ENCODE measurements at regions not wholly inside any gene's neighbourhood (a gene's known extent, or its start where the extent isn't known, plus 50 kb on each side); places are given as distances from the start of the nearest gene placed in this dataset.

DNA sequence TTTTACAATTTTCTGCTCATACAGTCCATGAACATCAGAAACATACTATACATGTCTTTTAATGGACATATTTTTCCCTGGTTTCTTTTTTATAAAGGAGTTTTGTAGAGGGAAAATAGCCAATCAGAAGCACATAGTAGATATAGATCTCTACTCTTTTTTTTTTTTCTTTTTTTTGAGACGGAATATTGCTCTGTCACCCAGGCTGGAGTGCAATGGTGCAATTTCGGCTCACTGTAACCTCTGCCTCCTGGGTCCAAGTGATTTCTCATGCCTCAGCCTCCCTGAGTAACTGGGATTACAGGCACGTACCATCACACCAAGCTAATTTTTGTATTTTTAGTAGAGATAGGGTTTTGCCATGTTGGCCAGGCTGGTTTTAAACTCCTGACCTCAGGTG, 83.2 kb upstream of the MGAT5 start:
- H3K4me3 Mint-ChIP-seq: no peak overlapping the region
- H3K27ac Mint-ChIP-seq: peak overlapping the region; percentile 25; the same call in 1 of the 2 replicates
- peaks cover 5% of the 10 kb centered on the region; the same call in 1 of the 2 replicates for H3K36me3 Mint-ChIP-seq (ENCODE audit: low read depth)
- peaks cover 3% of the 10 kb centered on the region; the same call in 1 of the 2 replicates for H3K27me3 Mint-ChIP-seq (ENCODE audit: insufficient read depth)
- DNase-seq: no peak
- TF ChIP-seq, protein P1, sequence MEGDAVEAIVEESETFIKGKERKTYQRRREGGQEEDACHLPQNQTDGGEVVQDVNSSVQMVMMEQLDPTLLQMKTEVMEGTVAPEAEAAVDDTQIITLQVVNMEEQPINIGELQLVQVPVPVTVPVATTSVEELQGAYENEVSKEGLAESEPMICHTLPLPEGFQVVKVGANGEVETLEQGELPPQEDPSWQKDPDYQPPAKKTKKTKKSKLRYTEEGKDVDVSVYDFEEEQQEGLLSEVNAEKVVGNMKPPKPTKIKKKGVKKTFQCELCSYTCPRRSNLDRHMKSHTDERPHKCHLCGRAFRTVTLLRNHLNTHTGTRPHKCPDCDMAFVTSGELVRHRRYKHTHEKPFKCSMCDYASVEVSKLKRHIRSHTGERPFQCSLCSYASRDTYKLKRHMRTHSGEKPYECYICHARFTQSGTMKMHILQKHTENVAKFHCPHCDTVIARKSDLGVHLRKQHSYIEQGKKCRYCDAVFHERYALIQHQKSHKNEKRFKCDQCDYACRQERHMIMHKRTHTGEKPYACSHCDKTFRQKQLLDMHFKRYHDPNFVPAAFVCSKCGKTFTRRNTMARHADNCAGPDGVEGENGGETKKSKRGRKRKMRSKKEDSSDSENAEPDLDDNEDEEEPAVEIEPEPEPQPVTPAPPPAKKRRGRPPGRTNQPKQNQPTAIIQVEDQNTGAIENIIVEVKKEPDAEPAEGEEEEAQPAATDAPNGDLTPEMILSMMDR (IDR thresholded peaks at IDR 0.05): no peak
- H3K9me3 Mint-ChIP-seq: no peaks in the 10 kb centered on the region
- peaks cover 45% of the 10 kb centered on the region for H3K4me1 Mint-ChIP-seq (ENCODE audit: low read depth)

GRCh38 chr2:134173338-134174016, 80.4 kb upstream of the MGAT5 start:
- TF ChIP-seq, protein P1 (IDR thresholded peaks at IDR 0.05): no peak
- no peaks in the 10 kb centered on the region for H3K9me3 Mint-ChIP-seq
- no peak for DNase-seq
- H3K4me3 Mint-ChIP-seq: no peak overlapping the region
- H3K27me3 Mint-ChIP-seq (ENCODE audit: insufficient read depth): peaks cover 3% of the 10 kb centered on the region; the same call in 1 of the 2 replicates
- H3K4me1 Mint-ChIP-seq (ENCODE audit: low read depth): peaks cover 52% of the 10 kb centered on the region
- H3K27ac Mint-ChIP-seq: no peak overlapping the region
- H3K36me3 Mint-ChIP-seq (ENCODE audit: low read depth): peaks cover 5% of the 10 kb centered on the region; the same call in 1 of the 2 replicates

DNA sequence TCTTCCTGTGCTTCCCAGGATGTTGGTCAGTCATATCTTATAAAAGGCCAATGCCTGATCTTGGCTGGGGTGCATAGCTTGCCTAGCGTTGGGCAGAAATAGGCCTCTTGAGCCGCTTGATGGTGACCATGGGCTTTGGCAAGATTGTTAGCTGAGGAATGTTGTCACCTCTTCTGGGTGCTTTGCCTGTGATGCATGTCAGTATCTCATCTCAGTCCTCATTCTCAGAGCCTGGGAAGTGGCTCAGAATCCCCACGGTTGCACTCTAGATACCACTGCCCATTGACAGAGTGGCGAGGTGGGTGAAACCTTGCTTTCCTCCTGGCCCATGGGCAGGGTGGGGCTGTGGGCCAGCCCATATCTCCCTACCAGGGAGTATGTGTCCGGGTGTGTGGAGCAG, 79.2 kb upstream of the MGAT5 start:
- peaks cover 50% of the 10 kb centered on the region for H3K4me1 Mint-ChIP-seq (ENCODE audit: low read depth)
- no peaks in the 10 kb centered on the region for H3K9me3 Mint-ChIP-seq
- peaks cover 3% of the 10 kb centered on the region; the same call in 1 of the 2 replicates for H3K27me3 Mint-ChIP-seq (ENCODE audit: insufficient read depth)
- TF ChIP-seq, protein P1 (IDR thresholded peaks at IDR 0.05): no peak
- peaks cover 5% of the 10 kb centered on the region; the same call in 1 of the 2 replicates for H3K36me3 Mint-ChIP-seq (ENCODE audit: low read depth)
- H3K27ac Mint-ChIP-seq: no peak overlapping the region
- no peak overlapping the region for H3K4me3 Mint-ChIP-seq
- no peak for DNase-seq

DNA sequence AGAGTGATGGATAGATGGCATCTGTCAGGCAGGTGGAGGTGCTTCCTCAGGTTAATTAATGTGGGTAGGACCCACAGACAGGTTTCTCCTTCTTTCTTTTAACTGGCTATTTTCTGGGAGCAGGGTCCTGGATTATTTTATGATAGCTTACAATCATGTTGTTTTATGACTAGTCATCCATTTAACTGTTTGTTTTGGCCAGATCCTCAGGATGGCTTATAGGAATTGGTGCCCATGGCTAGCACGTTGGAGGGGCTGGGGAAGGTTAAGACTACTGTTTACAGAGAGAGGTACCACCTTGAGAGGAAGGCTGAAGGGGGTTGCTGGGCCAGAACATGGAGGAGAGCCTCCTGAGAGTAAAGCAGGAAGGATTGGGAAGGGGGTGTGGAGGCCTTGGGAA, 78.0 kb upstream of the MGAT5 start:
- Mint-ChIP-seq H3K4me1 (ENCODE audit: low read depth) (peaks cover 39% of the 10 kb centered on the region), H3K4me3 (no peak overlapping the region), H3K27ac (no peak overlapping the region), H3K27me3 (ENCODE audit: insufficient read depth) (peaks cover 3% of the 10 kb centered on the region; the same call in 1 of the 2 replicates), H3K9me3 (no peaks in the 10 kb centered on the region), H3K36me3 (ENCODE audit: low read depth) (peaks cover 5% of the 10 kb centered on the region; the same call in 1 of the 2 replicates)
- no peak for DNase-seq
- TF ChIP-seq, protein P1 (IDR thresholded peaks at IDR 0.05): no peak

- peak overlapping the region; percentile 9; the same call in 1 of the 2 replicates for H3K4me3 Mint-ChIP-seq
- no peaks in the 10 kb centered on the region for H3K9me3 Mint-ChIP-seq
- H3K27ac Mint-ChIP-seq: peak overlapping the region; percentile 32; the same call in 1 of the 2 replicates
- peaks cover 39% of the 10 kb centered on the region for H3K4me1 Mint-ChIP-seq (ENCODE audit: low read depth)
- TF ChIP-seq, protein P1 (IDR thresholded peaks at IDR 0.05): no peak
- peaks cover 5% of the 10 kb centered on the region; the same call in 1 of the 2 replicates for H3K27me3 Mint-ChIP-seq (ENCODE audit: insufficient read depth)
- DNase-seq: peak; percentile 16
- H3K36me3 Mint-ChIP-seq (ENCODE audit: low read depth): peaks cover 7% of the 10 kb centered on the region; the same call in 1 of the 2 replicates
Measured at GRCh38 chr2:134177351-134177931, 76.4 kb upstream of the MGAT5 start.
